SK-N-MC (cell line): ENCODE measurements at regions not wholly inside any gene's neighbourhood (a gene's known extent, or its start where the extent isn't known, plus 50 kb on each side); places are given as distances from the start of the nearest gene placed in this dataset.
A peak's percentile ranks its signal among the peaks of the same experiment; 100 is the strongest.
"Not testable (repeated sequence)": the region's sequence is repeated elsewhere in the genome, so short reads cannot be mapped to it uniquely, and the experiment has no call there.

ENCODE experiments used
- DNase-seq: peaks from one replicate; pipeline ENCODE4 v3.0.0-alpha.2; 2011; ENCODE audit warnings: low read depth, low spot score
- H3K27ac ChIP-seq: fragments of 200-600 bp; sonication (generic); 2 replicates; pipeline ENCODE4 v1.5.1; 2016; ENCODE audit warnings: mixed run types
- H3K36me3 ChIP-seq: fragments of 200-600 bp; sonication (generic); 2 replicates; pipeline ENCODE4 v1.6.1; 2017; ENCODE audit warnings: antibody characterized with exemption, low read length, mixed read lengths; ENCODE audit not compliant: insufficient read depth
- H3K4me3 ChIP-seq: fragments of 200-600 bp; sonication (generic); 2 replicates; pipeline ENCODE4 v1.5.1; 2016
- H3K9ac ChIP-seq: fragments of 200-600 bp; sonication (generic); 2 replicates; pipeline ENCODE4 v1.8.0; 2017; ENCODE audit warnings: mixed run types, mixed read lengths; ENCODE audit not compliant: insufficient read length
- H3K9me3 ChIP-seq: fragments of 200-600 bp; sonication (generic); 2 replicates; pipeline ENCODE4 v1.6.1; 2017; ENCODE audit warnings: low read depth, mild to moderate bottlenecking, antibody characterized with exemption, low read length, moderate library complexity, mixed read lengths
- EZH2 ChIP-seq: fragments of 200-600 bp; sonication (generic); IDR thresholded peaks from one replicate; pipeline ENCODE4 v1.6.1; 2017; ENCODE audit warnings: antibody characterized with exemption
- FOXP2 ChIP-seq: optimal IDR thresholded peaks from 2 replicates; pipeline ENCODE3; 2011; ENCODE audit warnings: mild to moderate bottlenecking, moderate library complexity; ENCODE audit not compliant: insufficient read depth; ENCODE audit errors: extremely low read length, control extremely low read depth
- POLR2AphosphoS5 ChIP-seq: IDR thresholded peaks from 2 replicates; pipeline ENCODE4 v1.6.1; 2012; ENCODE audit warnings: mild to moderate bottlenecking, low read depth, low read length, borderline replicate concordance

DNA sequence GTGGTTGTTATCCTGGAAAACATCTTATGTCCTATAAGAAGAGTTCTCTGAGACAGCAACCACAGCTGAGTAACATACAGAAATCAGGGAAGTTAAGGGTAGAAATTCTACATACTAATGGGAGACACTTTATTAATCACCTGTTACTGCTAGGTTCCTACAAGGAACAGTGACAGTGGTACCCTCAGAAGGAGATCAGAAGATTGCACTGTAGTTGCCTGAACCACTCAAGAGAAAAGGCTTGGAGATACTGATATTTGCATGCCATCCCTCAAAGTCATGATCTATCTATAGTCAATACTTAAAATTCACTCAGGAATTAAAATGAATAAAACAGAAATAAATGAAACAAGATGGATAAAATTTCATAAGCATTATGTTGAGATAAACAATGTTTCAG, 136.0 kb downstream of the LMLN start:
- Histone ChIP-seq H3K9me3 (no peaks in the 10 kb centered on the region), H3K4me3 (no peak overlapping the region), H3K9ac (no peak overlapping the region), H3K36me3 (no peaks in the 10 kb centered on the region), H3K27ac (no peak overlapping the region; the same call in 1 of the 2 replicates)
- DNase-seq: no peak
- TF ChIP-seq POLR2AphosphoS5 (no peak), EZH2 (no peak), FOXP2 (no peak)

DNA sequence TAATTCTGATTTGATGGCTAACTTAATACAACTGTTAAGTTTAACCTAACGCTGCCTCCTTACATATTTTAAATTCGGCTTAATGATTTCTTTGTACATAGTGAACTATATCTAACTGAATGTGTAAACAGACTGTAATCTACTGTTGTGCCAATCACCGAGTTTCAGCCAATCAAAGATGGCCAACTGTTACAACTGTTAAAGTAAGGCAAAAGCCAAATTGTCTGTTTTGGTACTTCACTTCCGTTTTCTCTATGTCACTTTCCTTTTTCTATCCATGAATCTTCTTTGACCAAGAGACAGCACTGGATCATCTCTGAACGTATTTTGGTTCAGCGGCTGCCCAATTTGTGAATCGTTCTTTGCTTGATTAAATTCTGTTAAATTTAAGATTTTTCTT, 137.0 kb downstream of the LMLN start:
- no peak overlapping the region for H3K4me3 ChIP-seq
- no peak for TF ChIP-seq EZH2
- DNase-seq: no peak
- peak overlapping the region; percentile 4; the same call in 1 of the 2 replicates for H3K27ac ChIP-seq
- no peak overlapping the region for H3K9ac ChIP-seq
- no peaks in the 10 kb centered on the region for H3K9me3 ChIP-seq
- no peaks in the 10 kb centered on the region for H3K36me3 ChIP-seq

DNA sequence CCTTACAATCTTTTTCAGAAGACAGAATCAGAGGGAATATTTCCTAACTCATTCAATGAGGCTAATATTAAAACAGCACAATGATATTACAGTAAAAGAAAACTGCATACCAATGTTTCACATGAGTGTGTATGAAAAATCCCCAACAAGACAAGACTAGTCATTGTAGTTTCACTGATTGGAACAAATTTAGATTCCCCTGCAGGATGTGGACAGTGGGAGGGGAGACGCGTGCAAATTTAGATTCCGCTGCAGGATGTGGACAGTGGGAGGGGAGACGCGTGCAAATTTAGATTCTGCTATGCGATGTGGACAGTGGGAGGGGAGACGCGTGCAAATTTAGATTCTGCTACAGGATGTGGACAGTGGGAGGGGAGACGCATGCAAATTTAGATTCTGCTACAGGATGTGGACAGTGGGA, 138.7 kb downstream of the LMLN start:
- Histone ChIP-seq H3K4me3 (peak overlapping the region; percentile 69), H3K27ac (peak overlapping the region; percentile 69; the same call in 1 of the 2 replicates)

DNA sequence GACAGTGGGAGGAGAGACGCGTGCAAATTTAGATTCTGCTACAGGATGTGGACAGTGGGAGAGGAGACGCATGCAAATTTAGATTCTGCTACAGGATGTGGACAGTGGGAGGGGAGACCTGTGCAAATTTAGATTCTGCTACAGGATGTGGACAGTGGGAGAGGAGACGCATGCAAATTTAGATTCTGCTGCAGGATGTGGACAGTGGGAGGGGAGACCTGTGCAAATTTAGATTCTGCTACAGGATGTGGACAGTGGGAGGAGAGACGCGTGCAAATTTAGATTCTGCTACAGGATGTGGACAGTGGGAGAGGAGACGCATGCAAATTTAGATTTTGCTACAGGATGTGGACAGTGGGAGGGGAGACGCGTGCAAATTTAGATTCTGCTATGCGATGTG, 143.1 kb downstream of the LMLN start:
- H3K27ac ChIP-seq, H3K9ac ChIP-seq, H3K9me3 ChIP-seq, H3K4me3 ChIP-seq, H3K36me3 ChIP-seq, DNase-seq: not testable (repeated sequence)

More for the DNA sequence above, 138.7 kb downstream of the LMLN start:
- not testable (repeated sequence) for DNase-seq, H3K9ac ChIP-seq, H3K36me3 ChIP-seq, H3K9me3 ChIP-seq

DNA sequence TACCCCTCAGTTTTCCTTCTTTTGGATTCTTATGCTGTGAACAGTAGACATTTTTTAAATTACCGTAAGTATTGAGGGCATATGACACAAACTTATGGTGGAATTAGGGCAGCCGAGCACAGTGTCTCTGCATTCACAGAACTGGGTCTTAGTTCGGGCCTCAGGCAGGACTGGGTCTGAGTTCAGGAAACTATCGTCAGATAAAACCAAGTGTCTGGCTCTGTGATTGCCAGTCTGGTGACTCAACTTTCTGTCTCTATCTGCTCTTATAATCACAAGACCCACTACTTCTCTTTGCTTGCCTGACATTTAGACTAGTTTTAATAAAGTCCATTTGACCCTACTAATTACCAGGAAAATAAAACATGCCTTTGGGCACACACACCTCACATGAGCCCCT, 146.2 kb downstream of the LMLN start:
- H3K4me3 ChIP-seq: no peak overlapping the region
- H3K36me3 ChIP-seq: peaks cover 12% of the 10 kb centered on the region
- no peak for DNase-seq
- peak overlapping the region; percentile 64 for H3K9ac ChIP-seq
- peak overlapping the region; percentile 99 for H3K27ac ChIP-seq
- no peaks in the 10 kb centered on the region for H3K9me3 ChIP-seq
- TF ChIP-seq EZH2 (no peak), POLR2AphosphoS5 (no peak), FOXP2 (no peak)

GRCh38 chr3:198107840-198108734, 148.1 kb downstream of the LMLN start:
- TF ChIP-seq EZH2 (no peak), POLR2AphosphoS5 (no peak; the same call in 1 of the 2 replicates), FOXP2 (no peak)
- DNase-seq: peak; percentile 100
- Histone ChIP-seq H3K36me3 (peaks cover 31% of the 10 kb centered on the region), H3K27ac (peak overlapping the region; percentile 99), H3K9me3 (peaks cover 3% of the 10 kb centered on the region), H3K9ac (peak overlapping the region; percentile 78), H3K4me3 (peak overlapping the region; percentile 52)

GRCh38 chr3:198109883-198110282, 149.9 kb downstream of the LMLN start:
- TF ChIP-seq FOXP2 (no peak), POLR2AphosphoS5 (peak; percentile 67)
- H3K9me3 ChIP-seq: peaks cover 14% of the 10 kb centered on the region
- peak overlapping the region; percentile 79 for H3K4me3 ChIP-seq
- no peak for DNase-seq
- peaks cover 49% of the 10 kb centered on the region for H3K36me3 ChIP-seq
- peak overlapping the region; percentile 99 for H3K27ac ChIP-seq
- H3K9ac ChIP-seq: peak overlapping the region; percentile 87

DNA sequence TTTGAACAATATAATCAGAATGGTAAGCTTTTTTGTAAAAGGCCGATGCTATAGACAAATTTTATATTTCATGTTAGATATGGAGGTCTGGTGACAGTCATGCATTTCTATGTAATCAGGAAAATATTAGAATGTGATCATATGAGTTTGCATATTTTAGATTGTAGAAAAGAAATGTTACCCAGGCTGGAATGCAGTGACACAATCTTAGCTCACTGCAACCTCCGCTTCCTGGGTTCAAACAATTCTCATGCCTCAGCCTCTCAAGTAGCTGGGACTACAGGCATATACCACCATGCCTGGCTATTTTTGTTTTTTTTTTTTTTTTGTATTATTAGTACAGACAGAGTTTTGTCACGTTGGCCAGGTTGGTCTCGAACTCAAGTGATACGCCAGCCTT, 152.0 kb downstream of the LMLN start:
- peak overlapping the region; percentile 87 for H3K9ac ChIP-seq
- H3K4me3 ChIP-seq: peak overlapping the region; percentile 79
- peak overlapping the region; percentile 99 for H3K27ac ChIP-seq
- peaks cover 53% of the 10 kb centered on the region for H3K36me3 ChIP-seq
- DNase-seq: no peak
- TF ChIP-seq FOXP2 (no peak), EZH2 (no peak), POLR2AphosphoS5 (no peak)
- H3K9me3 ChIP-seq: peaks cover 14% of the 10 kb centered on the region
